ENCODE measurements at regions not wholly inside any gene's neighbourhood (a gene's known extent, or its start where the extent isn't known, plus 50 kb on each side); places are given as distances from the start of the nearest gene placed in this dataset.
A peak's percentile ranks its signal among the peaks of the same experiment; 100 is the strongest.
"Not testable (repeated sequence)": the region's sequence is repeated elsewhere in the genome, so short reads cannot be mapped to it uniquely, and the experiment has no call there.

DNA sequence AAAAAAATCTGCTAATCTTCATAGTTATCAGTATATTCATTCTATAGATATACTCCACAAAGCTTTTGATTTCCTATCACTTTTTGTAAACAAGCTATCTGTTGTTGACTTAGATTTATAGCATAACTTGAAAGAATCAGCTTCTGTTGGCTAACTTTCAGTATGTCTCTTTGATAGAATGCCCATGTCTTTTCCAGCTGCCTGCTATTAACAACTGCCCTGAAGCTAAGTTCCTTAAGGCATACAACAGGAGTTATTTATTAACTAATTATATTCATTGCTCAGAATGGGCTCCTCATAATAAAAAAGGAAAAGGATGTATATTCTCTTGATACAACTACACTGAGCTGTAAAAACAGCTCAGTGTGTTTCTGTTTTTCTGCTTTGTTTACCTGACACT lies 293.9 kb downstream of the TUSC7 start:
- no peak for DNase-seq (ENCODE audit: low read depth, low spot score)

DNA sequence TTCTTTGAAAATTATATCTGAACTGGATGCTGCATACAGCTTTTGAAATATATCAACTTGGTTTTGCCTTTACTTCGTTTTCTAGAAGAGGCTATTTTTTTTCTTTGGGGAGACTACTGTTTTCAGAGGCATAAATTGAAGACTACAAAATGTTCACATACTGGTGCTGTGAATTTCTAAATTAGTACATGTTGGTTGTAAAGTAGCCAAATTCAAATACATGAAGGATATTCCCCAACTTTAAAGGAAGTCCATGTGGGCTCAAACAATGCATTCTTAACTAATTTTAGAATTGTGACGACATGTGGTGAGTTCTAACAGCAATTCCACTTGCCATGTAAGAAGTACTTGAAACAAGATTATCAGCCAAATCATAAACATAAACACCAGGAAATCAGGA lies 295.7 kb downstream of the TUSC7 start:
- DNase-seq (ENCODE audit: low read depth, low spot score): no peak

DNA sequence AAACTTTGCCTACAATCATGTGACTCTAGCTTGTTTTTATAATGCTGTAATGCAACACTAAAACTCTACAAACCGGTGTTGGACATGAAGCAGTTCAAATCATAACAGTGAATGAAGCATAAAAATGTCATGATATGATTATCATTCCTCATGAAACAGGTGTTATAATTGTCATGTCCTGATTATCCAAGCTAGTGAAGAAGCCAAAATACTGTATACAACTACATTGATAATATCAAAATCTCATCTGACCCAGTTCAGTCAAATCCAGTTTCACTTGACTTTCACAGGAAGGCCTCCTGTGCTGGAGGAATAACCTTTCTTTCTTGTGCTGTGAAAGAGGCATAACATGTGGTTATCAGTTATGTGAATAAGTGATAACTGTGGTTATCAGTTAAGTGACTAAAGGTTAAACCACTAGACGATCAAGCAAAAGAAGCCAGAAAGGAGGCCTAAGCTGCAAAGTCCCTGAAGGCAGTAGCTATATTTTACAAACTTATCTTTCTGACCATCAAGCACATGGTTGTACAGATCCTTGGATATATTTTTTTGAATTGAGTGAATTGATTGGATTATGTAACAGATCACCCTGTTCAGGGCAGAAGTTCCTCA lies 296.4 kb downstream of the TUSC7 start:
- DNase-seq (ENCODE audit: low read depth, low spot score): no peak

DNA sequence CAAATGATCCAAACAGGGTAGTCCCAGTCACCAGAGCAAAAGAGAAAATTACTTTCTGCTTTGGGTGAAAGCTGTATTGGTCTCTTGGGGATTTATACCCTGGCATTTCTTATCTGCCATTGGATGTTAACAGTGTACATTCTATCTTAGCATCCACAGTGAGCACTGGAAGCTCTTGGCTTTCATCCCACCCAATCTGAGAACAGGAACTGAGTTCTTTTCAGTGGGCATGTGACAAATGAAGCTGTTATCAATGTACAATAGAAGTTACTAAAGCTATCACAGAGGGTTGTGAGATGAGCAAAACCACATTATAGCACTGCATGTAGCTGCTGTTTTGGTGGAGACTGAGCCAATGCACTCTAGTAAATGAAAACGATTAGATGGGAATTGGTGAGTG lies 300.7 kb downstream of the TUSC7 start:
- DNase-seq (ENCODE audit: low read depth, low spot score): no peak

DNA sequence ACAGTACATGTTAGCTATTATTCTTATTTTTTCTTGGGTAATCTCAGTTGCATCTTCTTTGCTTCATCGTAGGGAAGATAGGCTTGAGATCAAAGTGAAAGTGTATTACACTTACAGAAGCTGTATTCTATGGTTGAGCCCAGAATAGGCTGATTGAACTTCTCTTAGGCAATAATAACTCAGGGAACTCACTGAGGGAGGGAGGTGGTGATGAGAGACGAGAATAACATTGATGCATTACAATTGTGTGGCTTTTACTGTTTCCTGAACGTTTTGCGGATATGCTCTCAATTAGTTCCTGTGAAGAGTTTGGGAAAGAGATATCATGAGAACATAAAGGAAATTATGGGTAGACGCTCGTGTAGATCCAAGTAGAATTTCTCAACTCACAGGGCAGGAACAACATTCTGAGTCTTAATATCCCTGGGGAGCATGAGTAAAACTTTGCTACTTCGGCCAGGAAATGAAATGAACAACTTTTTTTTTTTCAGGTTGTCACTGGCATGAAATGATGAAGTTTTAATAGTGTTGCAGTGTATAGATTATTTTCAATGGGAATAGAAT lies 302.2 kb downstream of the TUSC7 start:
- no peak for DNase-seq (ENCODE audit: low read depth, low spot score)

DNA sequence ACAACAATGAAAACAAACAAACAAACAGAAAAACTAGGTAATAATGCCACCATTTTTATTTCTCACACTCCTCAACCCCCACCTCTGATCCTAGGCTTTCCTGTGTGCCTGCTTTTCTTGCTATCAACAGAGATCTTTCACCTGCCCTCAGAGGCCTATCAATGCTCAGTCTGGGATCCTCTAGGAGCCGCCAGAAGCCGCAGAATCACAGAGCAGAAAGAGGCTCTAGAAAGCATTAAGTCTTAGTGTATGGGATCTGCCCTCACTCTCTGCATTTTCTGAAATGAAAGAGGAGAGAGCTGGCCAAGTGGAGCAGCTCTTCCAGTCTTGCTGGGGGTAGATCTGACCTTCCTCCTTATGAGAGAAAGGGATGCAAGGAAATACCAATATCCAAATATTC lies 306.8 kb downstream of the TUSC7 start:
- no peak for DNase-seq (ENCODE audit: low read depth, low spot score)

DNA sequence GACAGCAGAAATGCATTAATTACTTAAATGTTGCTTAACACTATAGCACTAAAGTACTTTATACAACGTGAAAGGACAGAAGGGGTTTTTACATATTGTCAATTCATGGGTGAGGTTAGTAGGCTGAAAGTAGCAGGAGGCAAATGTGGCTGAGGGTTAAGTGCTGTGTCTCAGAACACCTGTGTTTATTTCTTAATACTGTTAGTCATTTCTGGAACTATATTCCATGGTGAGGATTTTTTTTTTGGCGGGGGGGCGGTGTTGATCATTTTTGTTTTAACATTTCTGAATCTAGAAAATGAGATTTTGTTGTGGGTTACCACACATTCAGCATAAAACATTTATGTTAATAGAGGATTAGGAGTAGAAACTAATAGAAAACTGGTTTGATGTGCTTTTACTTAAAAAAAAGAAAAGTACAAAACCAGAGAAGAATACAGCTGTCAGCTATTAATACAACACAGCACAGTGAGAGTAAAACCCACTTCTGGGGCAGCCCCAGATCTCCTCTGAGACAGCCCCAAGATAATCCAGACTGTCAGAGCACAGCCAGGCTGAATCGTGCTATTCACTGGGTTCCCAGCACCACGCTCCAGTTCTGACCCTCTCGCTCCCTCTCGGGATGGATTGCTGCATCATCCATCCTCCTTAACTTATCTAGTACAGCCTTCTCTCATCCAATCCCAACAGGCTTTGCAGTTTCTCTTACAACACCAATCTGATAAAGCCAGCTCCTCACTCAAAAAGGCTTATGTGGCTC lies 307.7 kb downstream of the TUSC7 start:
- DNase-seq (ENCODE audit: low read depth, low spot score): no peak

DNA sequence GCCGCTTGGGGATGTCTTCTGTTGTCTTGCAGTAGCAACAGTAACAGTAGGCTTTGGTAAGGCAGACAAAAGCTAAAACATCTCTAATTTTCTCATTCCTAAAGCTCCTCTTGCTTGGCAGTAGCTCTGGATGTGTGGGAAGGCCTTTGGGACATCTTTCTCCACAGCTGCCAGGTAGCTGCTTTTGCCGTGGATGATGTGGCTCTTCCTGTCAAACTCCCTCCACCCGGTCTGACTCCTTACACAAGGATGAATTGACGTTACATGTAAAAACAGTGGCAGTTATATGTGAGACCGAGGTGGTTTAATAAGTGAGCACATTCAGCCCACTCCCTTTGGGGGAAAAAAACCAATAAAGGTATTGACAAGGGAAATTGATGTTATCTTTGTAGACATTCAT lies 309.1 kb downstream of the TUSC7 start:
- no peak for DNase-seq (ENCODE audit: low read depth, low spot score)

DNA sequence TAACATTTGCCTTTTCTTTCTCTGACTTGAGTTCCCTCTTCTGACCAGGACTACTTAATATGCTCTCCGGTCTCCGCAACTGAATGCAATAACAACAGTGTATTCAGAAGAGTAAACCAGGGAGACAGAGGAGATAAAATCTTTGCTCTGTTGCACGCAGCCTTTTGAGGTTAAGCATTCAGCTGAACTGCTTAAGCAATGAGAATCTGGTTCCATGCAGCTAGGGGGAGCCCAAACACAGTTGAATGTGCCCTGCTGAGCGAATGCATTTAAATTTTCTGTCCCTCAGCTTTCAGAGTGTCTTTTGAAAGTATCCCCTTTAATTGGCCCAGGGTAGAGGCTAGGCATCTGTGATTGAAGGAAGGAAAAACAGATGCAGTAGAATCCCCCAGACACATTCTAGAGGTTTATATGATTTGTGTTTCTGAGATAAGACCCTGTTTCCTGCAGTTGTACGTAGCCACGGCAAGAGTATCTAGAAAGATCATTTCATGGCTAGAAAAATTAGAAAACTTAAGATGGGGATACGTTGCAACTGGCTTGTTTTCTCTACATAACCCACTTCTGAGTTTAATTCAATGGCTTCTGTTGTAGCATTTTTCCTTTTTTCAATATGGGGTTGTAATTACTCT lies 309.6 kb downstream of the TUSC7 start:
- peak; percentile 6 for DNase-seq (ENCODE audit: low read depth, low spot score)

DNA sequence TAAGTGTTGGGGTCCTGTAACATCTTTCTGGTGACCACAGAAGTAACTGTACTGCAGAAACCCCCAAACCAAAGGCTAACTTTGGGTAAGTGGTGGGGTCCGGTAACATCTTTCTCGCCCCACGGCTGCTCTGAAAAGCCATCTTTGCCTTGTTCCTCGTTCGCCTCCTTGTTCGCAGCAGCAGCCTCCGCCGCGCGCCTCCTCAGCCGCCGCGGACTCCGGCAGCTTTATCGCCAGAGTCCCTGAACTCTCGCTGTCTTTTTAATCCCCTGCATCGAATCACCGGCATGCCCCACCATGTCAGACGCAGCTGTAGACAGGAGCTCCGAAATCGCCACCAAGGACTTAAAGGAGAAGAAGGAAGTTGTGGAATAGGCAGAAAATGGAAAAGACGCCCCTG lies 316.8 kb downstream of the TUSC7 start:
- DNase-seq (ENCODE audit: low read depth, low spot score): no peak

DNA sequence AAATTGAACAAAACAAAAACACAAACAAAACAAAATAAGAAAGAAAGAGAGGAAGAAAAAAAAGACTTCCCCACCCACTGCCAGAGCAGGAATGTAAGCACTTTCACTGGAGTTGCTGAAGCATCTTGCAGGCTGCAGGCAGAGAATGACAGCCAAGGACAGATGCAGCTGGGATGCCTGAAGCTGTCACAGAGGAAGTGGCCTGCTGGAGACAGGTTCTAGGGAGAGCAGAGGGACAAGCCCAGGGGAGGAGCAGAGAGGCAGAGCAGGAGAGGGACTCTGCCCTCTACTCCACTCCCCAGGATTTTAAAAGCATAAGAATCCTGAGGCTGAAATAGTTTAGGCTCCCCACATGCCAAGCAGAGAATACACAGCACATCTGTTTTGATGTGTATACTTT lies 326.2 kb downstream of the TUSC7 start:
- DNase-seq (ENCODE audit: low read depth, low spot score): no peak

DNA sequence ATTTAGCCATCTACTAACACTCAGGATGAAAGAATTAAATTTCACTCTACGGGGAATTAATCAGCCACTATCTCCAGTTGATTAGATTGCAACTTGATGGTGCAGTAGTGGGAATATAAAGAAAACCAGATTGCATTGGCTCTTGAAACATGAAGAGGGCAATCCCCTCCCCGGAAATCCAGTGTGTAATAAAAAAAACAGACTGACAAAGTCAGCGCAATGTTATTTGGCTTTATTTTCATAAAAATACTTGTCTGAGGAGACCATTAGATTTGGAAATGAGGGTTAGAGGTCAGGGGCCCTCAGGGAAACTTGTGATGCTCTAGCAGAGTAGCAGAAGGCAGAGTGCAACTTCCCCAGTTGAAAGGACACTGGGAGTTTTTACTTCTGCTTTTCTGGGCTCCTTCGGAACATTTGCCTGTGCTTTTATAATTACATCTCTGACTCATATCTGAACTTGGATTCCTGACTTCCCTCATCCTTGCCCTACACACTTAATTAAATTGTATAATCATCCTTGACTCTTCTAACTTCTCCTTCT lies 326.8 kb downstream of the TUSC7 start:
- peak; percentile 48 for DNase-seq (ENCODE audit: low read depth, low spot score)

DNA sequence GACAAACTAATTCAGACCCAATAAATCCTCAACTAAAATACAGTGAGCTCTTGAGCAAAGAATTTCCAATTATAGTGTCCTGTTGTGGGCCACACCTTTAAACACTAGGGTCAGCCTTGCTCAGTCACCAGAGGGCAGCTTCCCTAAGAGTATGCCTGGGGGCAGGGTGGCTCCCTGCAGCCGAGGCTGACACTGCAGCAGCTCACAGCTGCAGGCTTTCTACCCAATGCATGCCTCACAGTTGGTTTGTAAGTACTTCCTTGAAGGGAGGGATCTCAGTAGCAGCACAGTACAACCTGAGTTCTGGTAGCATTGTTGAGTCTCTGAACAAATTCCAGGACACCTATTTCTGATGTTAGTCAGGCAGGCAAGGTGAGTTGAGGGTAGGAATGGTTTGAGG lies 335.6 kb downstream of the TUSC7 start:
- no peak for DNase-seq (ENCODE audit: low read depth, low spot score)

DNA sequence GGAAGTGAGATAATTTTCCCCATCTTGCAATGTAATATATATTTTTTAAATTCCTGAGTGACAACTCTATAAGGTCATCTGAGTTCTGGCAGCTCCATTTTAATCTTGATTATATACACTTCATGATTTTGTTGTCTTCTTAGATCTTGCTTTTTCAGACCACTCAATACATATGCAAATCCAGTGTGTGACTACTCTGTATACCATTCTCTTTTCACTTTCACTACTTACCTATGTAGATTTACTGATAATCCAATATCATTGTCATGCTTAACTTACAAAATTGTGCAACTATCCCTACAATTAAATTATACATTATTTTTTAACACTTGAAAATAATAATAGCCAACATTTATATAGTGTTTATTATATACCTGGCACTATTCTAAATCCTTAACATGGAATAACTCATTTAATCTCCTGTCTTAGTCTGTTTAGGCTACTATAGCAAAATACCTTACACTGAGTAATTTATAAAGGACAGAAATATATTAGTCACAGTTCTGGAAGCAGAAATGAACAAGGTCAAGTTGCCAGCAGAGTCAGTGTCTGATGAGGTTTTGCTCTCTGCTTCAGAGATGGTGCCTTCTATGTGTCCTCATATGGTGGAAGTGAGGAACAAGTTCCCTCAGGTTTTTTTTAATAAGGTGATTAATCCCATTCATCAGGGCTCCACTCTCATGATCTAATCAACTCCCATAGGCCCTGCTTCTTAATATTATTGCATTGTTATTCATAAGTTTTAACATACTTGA lies 338.5 kb downstream of the TUSC7 start:
- DNase-seq (ENCODE audit: low read depth, low spot score): no peak

DNA sequence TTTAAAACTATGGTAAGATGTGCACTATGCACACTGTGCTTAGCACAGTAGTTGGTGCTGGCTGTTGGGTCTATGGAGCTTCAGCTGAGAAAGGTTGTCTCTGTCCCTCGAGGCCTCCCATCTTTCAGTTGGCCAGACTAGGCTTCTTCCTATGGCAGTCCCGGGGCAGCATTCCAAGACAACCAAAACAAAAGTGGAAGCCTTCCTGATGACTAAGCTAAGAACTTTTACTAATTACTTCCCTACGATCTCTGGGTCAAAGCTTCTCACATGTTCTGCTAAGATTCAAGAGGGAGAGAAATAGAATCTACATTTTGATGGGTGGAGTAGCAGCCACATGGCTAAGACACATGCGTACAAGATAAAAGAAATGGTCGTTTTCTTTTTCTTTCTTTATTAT lies 342.8 kb downstream of the TUSC7 start:
- no peak for DNase-seq (ENCODE audit: low read depth, low spot score)

DNA sequence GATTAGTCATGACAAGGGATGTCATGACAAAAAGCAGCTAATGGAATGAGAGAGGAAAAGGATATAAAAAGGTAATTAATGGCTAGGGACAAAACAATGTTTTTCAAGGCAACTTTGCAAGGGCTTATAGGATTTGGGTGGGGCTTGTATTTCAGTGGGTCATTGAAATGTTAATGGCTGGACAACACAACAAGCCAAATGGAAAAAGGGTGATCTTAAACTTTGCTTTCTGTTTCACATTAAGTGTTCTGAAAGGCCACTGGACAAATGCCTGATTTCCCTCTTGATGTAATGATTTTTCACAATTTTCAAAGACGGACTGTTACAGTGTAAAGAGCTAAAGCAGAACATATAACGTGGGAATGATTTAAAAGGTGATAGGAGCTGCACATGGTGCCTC lies 345.0 kb downstream of the TUSC7 start:
- DNase-seq (ENCODE audit: low read depth, low spot score): no peak

DNA sequence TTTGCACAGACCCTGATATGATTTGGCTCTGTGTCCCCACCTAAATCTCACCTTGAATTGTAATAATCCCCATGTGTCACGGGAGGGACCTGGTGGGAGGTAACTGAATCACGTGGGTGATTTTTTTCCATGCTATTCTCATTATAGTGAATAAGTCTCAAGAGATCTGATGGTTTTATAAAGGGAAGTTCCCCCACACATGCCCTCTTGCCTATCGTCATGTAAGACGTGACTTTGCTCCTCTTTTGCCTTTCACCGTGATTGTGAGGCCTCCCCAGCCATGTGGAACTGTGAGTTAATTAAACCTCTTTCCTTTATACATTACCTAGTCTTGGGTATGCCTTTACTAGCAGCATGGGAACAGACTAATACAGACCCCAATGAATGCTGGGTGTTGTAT lies 347.4 kb downstream of the TUSC7 start:
- DNase-seq (ENCODE audit: low read depth, low spot score): not testable (repeated sequence)

DNA sequence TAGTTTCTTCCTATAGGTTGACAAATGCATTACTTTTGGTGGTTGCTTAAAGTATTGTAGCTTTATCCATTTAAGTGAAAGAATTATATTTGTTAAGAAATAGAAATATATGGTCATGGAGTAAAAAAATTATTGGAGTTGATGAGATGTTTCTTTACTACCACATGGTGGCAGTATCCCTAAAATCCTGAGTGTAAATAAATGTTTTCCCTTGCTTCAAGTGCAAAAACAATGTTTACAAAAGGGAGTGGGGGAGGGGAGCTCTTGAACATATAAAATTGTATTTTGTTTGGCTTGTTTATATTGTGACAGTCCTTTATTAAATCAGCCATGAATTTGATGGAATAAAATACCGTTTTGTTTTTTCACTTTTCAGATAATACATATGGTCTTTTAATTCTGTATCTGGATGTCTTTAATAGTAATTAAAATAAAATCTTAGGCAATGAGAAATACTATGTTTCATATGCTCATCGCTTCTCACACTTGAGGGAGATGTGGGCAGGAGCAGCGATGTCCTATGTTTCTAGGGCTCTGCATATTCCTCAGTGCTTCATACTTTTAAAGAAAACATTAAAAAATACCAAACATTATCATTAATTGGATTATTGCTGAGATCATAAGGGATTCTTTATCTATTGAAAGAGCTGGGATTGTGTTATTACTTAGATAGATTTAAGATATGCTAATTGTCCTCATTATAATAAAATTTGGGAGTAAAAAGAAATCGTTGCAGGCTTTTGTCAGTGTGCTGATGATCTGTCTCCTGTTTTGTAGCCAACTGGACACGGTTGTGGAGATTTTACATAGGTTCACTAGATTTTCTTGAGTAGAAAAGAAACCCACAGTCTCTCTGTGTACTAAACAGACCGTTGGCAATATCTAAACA lies 349.7 kb downstream of the TUSC7 start:
- DNase-seq (ENCODE audit: low read depth, low spot score): no peak

DNA sequence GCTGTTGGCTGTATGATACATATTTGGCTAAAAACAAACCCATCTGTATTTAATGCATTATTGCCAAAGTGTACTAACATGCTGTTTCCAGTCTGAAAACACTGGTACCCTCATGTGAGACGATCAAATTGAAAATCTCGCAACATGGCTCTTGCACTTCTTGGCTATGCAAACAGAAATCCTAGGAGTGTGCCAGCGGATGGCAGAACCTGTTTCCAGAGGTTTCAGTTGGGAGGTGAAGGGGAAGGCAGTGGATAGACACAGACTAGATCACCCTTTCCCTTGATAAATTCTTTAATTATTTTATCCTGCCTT lies 350.3 kb downstream of the TUSC7 start:
- DNase-seq (ENCODE audit: low read depth, low spot score): no peak

DNA sequence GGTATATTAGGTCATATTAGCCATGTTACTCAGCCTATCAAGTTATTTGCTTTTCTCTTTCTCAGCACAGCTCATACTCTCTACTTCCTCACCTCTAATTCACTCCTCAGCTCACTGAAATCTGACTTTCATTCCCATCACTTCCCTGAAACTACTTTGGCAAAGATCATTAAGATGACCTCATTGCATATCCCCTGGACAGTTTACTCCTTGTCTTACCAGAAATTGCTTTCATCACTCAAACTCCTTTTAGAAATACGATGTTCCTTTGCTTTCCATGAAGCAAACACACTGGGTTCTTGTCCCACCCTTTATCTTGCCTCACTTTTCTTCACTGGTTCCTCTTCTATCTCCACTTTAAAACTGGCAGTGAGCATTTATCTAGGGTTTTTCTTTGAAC lies 354.4 kb downstream of the TUSC7 start:
- DNase-seq (ENCODE audit: low read depth, low spot score): no peak

DNA sequence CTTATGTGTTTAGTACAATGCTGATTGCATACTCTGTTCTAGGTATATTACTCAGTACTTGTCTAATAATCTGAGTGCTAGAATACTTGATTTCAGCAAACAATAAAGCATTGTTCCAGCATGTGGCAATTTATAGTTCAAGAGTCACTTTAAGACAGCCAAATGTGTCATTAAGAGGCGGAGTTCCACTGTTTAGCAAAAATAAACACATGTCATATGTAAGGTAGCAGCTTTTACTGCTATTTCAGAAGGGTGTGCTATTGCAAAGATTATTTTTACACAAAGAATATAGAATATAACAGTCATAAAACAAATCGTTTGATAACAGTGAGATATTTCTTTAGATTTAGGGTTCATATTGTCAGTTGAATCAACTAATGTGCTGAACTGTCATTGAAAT lies 358.7 kb downstream of the TUSC7 start:
- DNase-seq (ENCODE audit: low read depth, low spot score): no peak

Measured in brain pericyte (primary cell).